T1000 (cell line): ENCODE measurements at regions not wholly inside any gene's neighbourhood (a gene's known extent, or its start where the extent isn't known, plus 50 kb on each side); places are given as distances from the start of the nearest gene placed in this dataset.

Experiments
- DNase-seq: peaks from one replicate; lab custom pipeline; 2025; ENCODE audit warnings: mixed read lengths; lab: John Stamatoyannopoulos, UW

DNA sequence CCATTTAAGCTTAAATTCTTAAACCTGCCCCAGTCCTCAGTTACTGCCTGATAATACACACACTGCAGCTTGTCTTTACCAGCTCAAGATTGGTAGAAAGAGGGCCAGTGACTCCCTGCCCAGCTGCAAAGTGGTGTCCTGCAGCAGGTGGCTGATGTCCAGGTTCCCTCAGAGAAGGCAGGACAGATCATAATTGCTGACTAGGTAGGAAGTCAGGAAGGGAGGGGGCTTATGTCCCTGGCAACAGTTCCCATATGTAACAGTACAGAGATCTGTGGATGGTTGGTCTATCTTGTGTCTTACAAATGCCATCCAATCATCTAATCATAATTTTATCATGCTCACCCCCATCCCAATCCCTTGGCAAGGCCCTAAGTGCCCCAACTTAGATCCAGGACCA lies 492.1 kb upstream of the PPP2R3A start:
- no peak for DNase-seq

DNA sequence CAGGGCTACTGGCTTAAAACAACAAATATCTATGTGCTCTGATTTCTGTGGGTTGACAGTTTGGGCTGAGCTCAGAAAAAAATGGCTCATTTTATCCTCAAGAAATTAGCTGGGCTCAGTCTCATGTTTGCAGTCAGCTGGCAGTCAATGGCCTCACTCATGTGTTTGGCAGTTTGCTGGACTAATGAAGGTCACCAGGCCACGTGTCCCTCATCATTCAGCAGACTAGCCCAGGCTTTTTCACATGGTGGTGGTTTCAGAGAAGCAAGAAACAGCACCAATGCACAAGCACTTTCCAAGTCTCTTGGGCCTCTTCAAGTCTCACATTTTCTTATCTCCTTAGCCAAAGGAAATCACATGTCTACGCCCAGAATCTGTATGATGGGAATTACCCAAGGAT lies 478.3 kb upstream of the PPP2R3A start:
- no peak for DNase-seq

DNA sequence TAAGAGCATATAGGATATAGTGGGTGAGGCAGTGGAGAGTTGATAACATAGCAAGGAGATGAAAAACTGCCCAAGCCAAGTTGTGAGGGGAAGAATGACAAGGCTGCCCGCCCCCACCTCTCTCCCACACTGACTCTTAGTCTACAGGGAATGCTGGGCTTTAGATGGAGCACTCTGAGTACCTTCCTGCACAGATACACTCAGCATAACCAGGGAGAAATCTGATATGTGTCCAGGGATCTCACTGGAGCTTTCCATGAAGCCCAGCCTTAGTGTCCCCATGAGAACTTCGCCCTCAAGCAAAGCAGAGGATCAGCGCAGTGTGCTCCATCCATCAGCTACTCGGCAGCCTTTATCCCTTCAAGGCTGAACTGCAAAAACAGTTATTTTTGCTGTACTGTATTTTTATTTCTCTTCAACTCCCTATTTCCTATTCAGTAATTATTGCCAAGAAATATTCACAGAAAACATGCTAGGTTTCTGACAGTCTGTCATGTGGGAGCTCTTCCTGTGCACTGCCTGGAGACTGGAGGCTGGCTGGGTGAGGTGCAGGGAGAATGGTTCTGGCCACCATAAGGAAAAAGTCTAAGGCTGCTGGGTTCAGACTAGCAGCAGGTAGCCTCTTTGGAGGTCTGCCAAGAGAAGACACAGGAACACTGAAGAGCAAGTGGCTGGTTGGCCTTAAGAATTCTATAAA lies 475.2 kb upstream of the PPP2R3A start:
- DNase-seq = no peak

DNA sequence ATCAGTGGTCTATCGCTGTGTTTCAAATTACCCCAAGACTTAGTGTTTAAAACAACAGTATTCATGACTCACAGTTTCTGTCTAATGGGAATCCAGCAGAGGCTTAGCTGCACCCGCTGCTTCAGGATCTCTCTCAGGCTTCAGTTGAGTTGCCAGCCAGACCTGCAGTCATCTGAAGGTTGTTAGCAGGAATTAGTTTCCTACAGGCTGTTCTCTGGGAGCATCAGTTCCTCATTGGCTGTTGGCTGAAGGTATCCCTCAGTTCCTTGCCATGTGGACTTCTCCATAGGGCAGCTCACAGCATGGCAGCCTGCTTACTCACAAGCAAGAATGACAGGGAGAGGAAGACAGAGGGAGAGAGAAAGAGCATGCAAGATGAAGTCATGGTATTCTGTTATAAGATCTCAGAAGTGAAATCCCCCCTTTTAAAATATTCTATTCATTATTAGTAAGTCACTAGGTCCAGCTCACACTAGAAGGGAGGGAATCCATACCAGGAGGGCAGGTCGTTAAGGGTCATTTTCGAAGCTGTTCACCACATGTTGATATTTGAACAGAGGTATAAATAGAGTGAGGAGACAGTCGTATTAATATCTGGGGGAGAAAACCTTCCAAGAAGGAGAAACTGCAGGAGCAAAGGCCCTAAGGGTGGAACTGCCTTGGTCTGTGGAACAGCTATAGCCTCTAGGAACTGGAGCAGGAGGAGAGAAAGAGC lies 473.9 kb upstream of the PPP2R3A start:
- no peak for DNase-seq

DNA sequence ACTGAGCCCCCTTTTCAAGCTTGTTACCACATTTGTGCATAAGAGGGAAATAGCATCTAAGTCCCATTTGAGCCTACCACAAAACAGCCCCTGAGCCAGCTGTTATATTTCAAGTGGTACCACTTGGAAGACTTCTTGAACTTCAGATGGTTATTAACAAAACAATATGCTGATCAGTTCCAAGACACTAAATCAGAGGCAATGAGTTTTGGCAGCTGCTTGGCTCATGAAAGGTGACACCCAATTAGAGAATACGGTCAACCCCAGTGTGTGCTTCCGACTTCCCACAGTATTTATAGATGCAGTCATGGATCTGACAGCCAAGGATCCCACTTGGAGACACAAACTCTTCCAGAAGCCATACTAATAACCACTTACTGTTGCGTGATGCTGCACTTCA lies 469.6 kb upstream of the PPP2R3A start:
- no peak for DNase-seq

DNA sequence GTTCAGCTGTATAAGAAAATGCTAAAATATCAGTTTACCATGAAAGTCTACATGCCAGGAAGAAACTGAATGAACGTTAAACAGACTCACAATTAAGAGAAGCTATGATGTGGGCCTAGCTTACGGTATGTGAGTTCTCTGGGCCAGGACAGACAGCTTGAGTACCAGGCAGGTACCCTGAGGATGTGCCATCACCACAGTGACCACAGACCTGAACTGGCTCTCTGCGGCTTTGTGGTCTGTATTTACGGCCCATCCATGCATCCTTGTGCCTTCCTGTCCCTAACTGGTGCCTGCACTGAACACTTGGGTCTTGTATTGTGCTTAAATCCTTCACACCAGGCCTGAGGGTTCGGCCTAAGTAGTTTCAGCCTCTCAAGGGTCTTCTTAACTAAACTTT lies 467.5 kb upstream of the PPP2R3A start:
- DNase-seq = no peak

DNA sequence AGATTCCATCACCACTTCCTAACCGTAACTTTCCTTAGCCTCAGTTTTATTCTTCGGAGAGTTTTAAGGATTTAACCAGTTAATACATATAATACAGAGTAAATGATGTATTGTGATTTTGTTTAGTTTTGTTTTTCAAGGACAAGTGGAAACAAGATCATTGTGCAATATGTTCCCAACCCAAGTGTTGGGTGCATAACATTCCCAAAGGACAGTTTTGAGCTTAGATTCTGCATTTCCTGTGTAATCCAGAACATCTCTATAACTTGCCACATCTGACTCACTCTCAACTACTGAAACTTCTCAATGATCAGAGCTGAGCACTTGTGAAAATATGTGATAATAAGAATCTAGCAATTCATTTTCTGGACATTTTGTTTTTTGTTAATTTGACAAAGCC lies 466.1 kb upstream of the PPP2R3A start:
- no peak for DNase-seq

DNA sequence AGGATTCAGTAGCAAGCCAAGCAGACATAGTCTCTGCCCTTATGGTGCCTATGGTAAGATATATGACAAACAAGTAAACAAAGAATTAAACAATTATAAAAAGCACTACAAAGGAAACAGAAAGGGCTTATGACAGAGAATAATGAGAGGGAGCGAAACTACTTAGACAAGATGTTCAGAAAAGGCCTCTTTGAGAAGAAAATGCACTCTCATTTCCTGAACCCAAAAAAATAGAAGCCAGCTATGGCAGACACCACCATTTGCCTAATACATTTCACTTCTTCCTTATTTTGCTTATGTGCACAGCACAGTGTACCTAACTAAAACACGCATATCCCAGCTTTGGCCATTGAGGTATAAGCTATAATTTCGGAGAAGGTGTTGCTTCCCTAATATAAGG lies 465.5 kb upstream of the PPP2R3A start:
- no peak for DNase-seq

DNA sequence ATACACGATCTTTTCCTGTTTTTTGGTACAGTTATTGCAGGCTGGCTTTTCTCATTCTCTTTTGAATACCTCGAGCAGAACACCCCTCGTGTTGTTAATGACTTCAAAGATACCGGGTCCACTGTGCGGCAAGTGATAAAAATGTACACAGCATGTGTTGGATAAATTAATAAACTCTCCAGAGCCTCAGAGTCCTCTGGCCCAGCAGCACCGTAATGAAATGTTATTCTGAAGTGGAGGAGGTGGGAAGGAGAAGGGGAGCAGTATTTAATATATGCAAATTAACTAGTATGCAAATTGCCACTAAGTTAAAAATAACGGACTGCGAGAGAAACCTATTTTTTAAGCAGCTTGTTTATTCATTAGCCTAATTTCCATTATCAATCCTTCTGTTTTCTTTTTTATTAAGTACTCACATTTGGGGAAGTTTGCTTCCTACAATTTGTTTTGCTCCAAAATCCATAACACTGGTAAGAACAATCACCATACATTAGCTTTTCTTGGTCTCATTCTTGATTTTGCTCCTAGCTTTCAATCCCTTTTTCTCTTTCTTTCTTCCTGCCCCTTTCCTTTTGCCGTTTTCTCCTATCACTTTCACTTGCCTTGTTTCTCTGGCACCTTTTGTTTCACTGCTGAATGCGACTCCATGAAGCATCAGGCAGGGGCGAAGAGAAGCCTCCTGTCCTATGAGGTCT lies 462.3 kb upstream of the PPP2R3A start:
- DNase-seq = no peak

DNA sequence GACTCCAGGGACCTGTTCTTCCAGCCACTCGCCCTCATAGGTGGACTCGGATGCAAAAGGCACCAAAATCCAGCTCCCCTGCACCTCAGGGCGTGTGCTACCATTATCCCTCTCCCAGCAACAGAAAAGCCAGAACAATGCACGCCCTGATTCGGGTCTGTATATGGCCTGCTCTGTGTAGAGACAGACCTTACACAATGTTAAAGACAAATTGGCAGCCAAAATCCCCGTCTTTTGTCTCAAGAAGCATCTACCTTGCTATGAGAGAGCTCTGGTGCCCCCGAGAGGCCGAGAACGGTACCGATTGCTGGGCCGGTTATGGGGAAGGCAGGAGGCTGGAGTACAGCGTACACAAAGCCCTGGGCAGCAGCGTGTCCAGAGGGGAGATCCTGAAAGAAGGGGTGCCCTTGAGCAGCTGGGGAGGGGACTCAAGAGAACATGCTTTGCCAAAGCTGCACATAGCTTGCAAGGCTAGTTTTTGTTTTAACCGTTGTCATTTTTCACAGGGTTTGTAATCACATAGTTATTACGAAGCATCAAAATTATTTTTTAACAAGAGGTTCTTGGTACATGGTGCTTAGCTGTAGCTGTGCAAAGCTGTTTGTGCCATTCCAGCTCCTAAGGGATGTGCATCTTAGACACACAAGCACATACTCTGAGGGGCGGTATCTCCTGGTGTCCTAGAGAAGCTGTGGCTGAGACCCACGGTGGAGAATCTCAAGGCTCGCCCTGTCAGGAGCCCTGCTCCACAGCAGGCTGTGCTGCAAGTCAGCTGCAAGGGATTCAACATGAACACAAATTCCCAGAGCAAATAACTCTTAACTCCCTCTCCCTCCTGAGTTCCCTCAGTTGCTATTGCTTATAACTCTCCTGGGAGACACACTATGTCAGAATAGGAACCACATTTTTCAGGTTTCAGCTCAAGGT lies 461.5 kb upstream of the PPP2R3A start:
- DNase-seq = peak; percentile 49

DNA sequence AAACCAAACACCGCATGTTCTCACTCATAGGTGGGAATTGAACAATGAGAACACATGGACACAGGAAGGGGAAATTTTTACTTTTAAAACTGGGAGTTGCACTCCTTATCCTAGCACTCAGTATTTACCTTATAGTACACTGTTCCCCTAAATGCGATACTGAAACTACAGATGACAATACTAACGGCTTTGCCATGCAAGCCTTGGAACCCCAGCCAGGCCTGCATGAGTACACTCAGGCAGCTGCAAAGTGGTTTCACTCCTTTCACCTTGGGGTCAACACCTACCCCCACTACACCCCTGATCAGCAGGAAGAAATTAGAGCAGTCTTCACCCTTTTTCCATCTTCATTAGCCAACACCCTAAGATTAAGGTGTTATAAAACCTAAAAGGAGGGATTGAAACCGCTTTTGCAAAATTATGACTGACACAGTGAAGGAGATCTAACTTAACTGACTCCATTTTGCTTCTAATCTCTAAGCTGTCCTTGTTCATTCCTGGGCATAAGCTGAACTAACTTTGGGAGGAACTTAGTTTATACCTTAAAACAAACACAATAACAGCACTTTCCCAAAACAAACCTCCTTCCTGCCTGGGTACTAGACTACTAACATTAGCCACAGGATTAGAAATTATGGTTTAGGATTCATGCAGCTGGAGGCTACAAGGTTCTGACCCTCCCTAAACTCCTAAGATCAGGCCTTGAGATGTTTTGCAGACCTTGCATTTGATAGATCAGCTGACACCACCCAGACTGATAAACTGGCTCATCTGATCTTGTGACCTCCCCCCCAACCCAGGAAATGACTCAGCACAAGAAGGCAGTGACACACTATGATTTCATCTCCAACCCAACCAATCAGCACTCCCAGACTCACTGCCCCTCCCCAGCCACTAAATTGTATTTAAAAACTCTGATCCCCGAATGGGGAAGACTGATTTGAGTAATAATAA lies 452.1 kb upstream of the PPP2R3A start:
- DNase-seq = peak; percentile 73

DNA sequence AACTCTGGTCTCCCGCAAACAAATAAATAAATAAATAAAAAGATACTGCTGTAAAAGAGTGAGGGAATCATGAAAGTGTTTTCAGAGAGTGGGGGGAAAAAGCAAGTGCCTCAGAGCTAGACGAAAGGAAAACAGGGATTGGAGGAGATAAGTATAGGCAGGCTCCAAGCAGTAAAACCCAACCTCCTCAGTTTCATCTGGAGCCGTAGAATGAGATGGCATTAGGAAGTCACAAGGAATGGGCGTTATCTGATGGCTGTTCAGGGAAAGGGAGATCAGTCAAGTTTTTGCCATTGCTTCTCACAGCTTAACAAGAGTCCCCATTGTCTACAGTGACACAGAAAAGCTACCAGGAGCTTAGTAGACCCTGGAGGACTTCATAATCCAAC lies 451.5 kb upstream of the PPP2R3A start:
- no peak for DNase-seq

DNA sequence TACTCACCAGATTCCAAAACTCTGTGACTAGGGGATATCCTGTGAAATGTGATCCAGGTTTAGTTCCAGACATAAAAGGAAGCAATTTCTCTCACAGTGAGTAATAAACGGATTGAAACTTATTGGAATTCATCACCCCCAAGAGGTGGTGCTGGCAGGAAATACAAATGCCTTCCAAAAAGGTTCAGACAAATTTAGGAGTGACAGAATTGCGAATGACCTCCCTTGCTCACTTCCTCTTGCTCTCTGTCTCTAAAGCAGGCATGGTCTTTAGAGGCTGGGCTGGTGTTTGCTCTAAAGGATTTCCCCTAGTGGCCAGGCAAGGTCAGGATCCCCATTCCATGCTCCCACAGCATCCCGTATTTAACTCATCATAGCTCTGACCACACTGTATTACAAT lies 449.4 kb upstream of the PPP2R3A start:
- no peak for DNase-seq

DNA sequence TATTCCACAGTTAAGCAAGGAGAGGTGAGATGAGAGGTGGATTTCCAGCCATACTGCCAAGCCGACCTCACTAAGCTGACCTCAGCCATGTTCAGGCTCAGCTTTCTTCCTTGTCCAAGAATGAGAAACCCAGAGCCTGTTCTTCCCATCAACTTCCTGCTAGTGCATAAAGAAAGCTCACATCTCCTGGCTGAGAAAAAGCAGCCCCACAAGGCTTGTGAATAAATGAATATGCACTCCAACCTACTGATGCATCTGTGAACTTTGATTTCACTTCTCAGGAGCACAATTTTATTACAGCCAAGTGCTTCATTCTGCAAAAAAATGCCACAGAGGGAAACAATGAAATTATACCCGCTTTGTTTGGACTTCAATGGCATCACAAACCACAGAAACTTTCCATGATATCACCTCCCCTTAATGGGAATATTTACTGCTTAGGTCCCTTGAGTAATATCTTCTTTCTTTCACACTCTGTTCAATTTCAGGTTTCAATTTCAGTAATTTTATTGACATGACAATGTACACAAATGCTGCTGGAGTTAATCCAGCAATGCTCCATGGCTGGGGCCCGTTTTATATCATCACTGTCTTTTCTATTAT lies 437.0 kb upstream of the PPP2R3A start:
- DNase-seq = no peak

DNA sequence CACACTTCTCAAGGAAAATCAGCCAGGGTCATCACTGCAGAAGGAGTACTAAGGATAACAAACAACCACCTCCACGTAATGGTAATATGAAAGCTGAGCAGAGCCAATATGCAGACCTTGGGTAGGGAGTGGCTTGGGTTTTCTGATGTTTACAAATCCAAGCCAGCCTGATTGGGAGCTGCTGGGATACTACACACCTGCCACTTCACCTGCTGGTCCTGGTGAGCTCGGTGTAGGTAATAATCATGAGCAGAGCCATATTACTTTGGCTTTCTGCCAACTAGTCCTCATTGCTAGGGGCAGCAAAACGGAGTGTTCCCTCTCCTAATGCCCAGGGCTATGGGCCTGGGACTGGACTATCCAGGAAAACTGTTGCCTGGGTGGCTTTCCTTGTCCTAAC lies 433.5 kb upstream of the PPP2R3A start:
- DNase-seq = no peak

DNA sequence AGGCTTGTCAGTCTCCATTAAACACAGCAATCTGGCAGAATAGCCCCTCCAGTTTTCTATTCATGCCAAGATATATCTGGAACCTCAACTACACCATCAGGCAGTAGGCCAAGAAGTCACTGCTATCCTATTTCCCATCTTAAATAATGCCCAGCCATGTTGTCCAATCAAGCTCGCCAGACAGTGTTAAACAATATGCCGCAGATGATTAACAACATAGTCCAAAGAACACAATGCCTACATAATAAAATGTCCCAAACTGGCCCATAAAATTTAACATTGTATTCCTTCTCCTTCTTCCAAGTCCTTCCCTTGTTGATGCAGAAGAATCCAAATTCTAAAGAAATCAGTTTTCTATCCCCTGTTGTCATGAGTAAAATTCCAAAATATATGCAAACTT lies 427.4 kb upstream of the PPP2R3A start:
- DNase-seq = no peak

DNA sequence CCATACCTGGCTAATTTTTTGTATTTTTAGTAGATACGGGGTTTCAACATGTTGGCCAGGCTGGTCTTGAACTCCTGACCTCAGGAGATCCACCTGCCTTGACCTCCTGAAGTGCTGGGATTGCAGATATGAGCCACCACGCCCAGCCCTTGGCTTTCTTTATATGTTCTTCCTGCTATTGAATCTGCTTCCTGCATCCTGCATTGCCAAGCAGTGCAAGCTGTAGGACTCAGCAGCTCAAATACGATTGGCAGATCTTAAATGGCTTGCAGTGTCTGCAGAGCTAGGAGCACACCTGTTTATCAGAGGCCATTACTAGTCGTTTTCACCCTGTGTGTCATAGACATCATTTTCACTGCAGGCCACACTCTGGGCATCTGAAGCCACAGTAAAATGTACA lies 426.2 kb upstream of the PPP2R3A start:
- DNase-seq = no peak

DNA sequence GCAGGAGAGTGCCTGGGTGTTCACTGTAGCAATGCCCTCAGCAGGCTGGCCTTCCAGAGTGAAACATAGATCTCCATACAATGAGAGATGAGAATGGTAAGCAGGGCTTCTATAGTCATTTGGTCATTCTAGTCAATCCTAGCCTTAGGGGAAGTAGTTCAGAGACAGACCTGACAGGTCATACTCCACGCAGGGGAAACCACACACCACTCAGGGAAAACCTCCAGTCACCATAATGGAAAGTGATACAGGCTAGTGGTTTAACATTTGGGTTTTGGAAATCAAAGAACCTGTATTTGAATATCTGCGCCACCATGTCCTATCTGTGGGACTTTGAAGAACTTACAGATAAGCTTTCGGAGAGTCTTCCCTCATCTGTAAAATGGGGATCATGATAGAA lies 425.7 kb upstream of the PPP2R3A start:
- DNase-seq = no peak

DNA sequence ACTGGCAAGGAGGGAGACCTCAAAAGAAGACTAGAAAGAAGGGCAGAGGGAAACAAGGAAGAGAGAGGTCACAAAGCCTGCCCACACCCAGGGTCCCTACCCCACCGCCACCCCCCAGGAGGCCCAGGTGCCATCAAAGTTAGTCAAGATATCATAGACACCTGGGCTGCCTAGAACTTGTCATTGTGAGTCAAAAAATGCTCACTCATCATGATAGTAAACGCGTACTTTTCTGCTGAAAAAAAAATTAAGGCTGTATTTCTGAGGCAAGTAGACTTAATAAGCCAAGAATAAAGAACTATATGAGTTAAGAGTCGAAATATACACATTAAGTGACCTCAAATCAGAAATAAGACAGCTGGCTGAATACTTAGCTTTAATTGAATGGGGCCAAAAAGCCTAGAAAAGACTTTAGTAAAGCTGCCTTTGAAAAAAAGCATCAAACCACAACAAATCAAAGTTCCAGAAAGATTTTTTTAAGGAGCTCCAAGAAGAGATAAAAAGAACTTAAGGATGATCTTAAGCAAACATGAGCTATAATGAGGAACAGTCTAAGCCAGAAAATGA lies 415.5 kb upstream of the PPP2R3A start:
- no peak for DNase-seq

DNA sequence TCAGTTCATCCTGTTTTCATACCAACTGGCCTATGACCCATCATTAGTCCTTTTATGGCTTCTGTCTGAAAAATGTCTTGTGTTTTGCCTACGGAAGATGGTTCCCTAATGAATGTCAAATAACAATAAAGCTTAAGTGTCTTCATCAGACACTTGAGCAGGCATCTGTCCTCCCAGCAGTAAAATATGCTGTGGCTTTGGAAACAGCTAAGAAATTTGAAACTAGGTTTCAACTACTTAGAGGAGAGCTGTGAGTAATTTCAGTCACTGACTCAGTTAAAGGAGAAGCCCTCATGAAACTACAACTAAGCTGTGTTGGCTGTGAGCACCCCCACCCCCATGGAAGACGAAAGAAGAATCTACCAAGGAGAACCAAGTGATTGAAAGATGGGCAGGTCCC lies 409.4 kb upstream of the PPP2R3A start:
- no peak for DNase-seq
